Left ventricle myocardium inferior (tissue), 1 donor: ENCODE measurements at regions not wholly inside any gene's neighbourhood (a gene's known extent, or its start where the extent isn't known, plus 50 kb on each side); places are given as distances from the start of the nearest gene placed in this dataset.

ENCODE experiments used
- DNase-seq: peaks from one replicate; pipeline ENCODE4 v3.0.0-alpha.2; 2020
- H3K27ac ChIP-seq: fragments of 200-600 bp; replicated peaks from 2 replicates; pipeline ENCODE4 v1.8.0; 2021
- H3K27me3 ChIP-seq: fragments of 200-600 bp; 2 replicates; pipeline ENCODE4 v1.8.0; 2021; ENCODE audit warnings: low read depth
- H3K36me3 ChIP-seq: fragments of 200-600 bp; 2 replicates; pipeline ENCODE4 v1.8.0; 2021
- H3K4me1 ChIP-seq: fragments of 200-600 bp; 2 replicates; pipeline ENCODE4 v1.8.0; 2021
- H3K4me3 ChIP-seq: fragments of 200-600 bp; 2 replicates; pipeline ENCODE4 v1.8.0; 2021; ENCODE audit warnings: mild to moderate bottlenecking, moderate library complexity
- H3K9me3 ChIP-seq: fragments of 200-600 bp; replicated peaks from 2 replicates; pipeline ENCODE4 v1.8.0; 2021
- CTCF ChIP-seq: fragments of 200-600 bp; IDR thresholded peaks from 2 replicates; pipeline ENCODE4 v1.8.0; 2021; ENCODE audit warnings: antibody characterized with exemption, mild to moderate bottlenecking, borderline replicate concordance
- intact Hi-C: fragments of 100-400 bp; cut with micrococcal nuclease; formaldehyde crosslinking; loops from one replicate; pipeline ENCODE4 v1.11.0; 2022
- donor health status: DM: no; HTN: yes; CAD: no; lungs with severe emphysema.

- TF ChIP-seq CTCF: no peak
- H3K4me3 ChIP-seq: no peak overlapping the region
- H3K36me3 ChIP-seq: no peaks in the 10 kb centered on the region
- intact Hi-C loops: no loop called here
- no peak for DNase-seq
- no peaks in the 10 kb centered on the region for H3K9me3 ChIP-seq
- no peaks in the 10 kb centered on the region for H3K27me3 ChIP-seq
- H3K27ac ChIP-seq: no peak overlapping the region
- H3K4me1 ChIP-seq: no peaks in the 10 kb centered on the region
These were observed 831.2 kb downstream of the EPHA7 start for GRCh38 chr6:92588148-92588547.

GRCh38 chr6:92587525-92587924, 831.8 kb downstream of the EPHA7 start:
- intact Hi-C loops: no loop called here
- H3K4me3 ChIP-seq: no peak overlapping the region
- no peak for TF ChIP-seq CTCF
- DNase-seq: no peak
- H3K36me3 ChIP-seq: no peaks in the 10 kb centered on the region
- H3K27ac ChIP-seq: no peak overlapping the region
- H3K27me3 ChIP-seq: no peaks in the 10 kb centered on the region
- H3K4me1 ChIP-seq: no peaks in the 10 kb centered on the region
- no peaks in the 10 kb centered on the region for H3K9me3 ChIP-seq

GRCh38 chr6:92586236-92586977, 833.0 kb downstream of the EPHA7 start:
- no peaks in the 10 kb centered on the region for H3K27me3 ChIP-seq
- no peak overlapping the region for H3K27ac ChIP-seq
- no peak for TF ChIP-seq CTCF
- H3K4me3 ChIP-seq: no peak overlapping the region
- H3K9me3 ChIP-seq: peaks cover 4% of the 10 kb centered on the region
- H3K4me1 ChIP-seq: no peaks in the 10 kb centered on the region
- H3K36me3 ChIP-seq: no peaks in the 10 kb centered on the region
- intact Hi-C loops: no loop called here
- DNase-seq: no peak

GRCh38 chr6:92582211-92582610, 837.1 kb downstream of the EPHA7 start:
- no peak for DNase-seq
- intact Hi-C loops: no loop called here
- H3K9me3 ChIP-seq: peaks cover 39% of the 10 kb centered on the region

GRCh38 chr6:92577077-92577719, 842.2 kb downstream of the EPHA7 start:
- intact Hi-C loops: no loop called here
- Histone ChIP-seq H3K36me3 (no peaks in the 10 kb centered on the region), H3K9me3 (peaks cover 39% of the 10 kb centered on the region), H3K27ac (no peak overlapping the region), H3K4me3 (no peak overlapping the region), H3K4me1 (no peaks in the 10 kb centered on the region), H3K27me3 (no peaks in the 10 kb centered on the region)
- TF ChIP-seq CTCF: no peak
- no peak for DNase-seq

More at GRCh38 chr6:92582211-92582610, 837.1 kb downstream of the EPHA7 start:
- no peak for TF ChIP-seq CTCF
- no peak overlapping the region for H3K4me3 ChIP-seq
- H3K4me1 ChIP-seq: no peaks in the 10 kb centered on the region
- H3K27me3 ChIP-seq: no peaks in the 10 kb centered on the region
- H3K36me3 ChIP-seq: no peaks in the 10 kb centered on the region
- H3K27ac ChIP-seq: no peak overlapping the region
